Neuron (in vitro differentiated cells): ENCODE measurements at regions not wholly inside any gene's neighbourhood (a gene's known extent, or its start where the extent isn't known, plus 50 kb on each side); places are given as distances from the start of the nearest gene placed in this dataset.
"Not testable (repeated sequence)": the region's sequence is repeated elsewhere in the genome, so short reads cannot be mapped to it uniquely, and the experiment has no call there.

Experiments used
- H2AFZ ChIP-seq: one replicate; pipeline ENCODE4 v1.6.1; 2013; ENCODE audit warnings: low read depth, mild to moderate bottlenecking, inconsistent platforms, low read length, moderate library complexity
- H3K27me3 ChIP-seq: one replicate; pipeline ENCODE4 v1.6.1; 2013; ENCODE audit warnings: low read length; ENCODE audit not compliant: insufficient read depth
- H3K36me3 ChIP-seq: one replicate; pipeline ENCODE4 v1.6.1; 2013; ENCODE audit warnings: low read length; ENCODE audit not compliant: insufficient read depth
- H3K4me1 ChIP-seq: one replicate; pipeline ENCODE4 v1.6.1; 2013; ENCODE audit warnings: low read length; ENCODE audit not compliant: insufficient read depth
- H3K4me3 ChIP-seq: 2 replicates; pipeline ENCODE4 v1.5.1; 2013; ENCODE audit warnings: mild to moderate bottlenecking, low read length, moderate library complexity
- H3K9me3 ChIP-seq: one replicate; pipeline ENCODE4 v1.6.1; 2013; ENCODE audit warnings: low read length

- no peak overlapping the region for H3K4me3 ChIP-seq
- no peak overlapping the region for H2AFZ ChIP-seq
- H3K4me1 ChIP-seq: no peaks in the 10 kb centered on the region
- no peaks in the 10 kb centered on the region for H3K36me3 ChIP-seq
- no peaks in the 10 kb centered on the region for H3K27me3 ChIP-seq
- no peaks in the 10 kb centered on the region for H3K9me3 ChIP-seq
Measured at GRCh38 chr5:86671536-86671935, 53.8 kb downstream of the COX7C start.

GRCh38 chr5:86674069-86674468 is 56.3 kb downstream of the COX7C start:
- no peaks in the 10 kb centered on the region for H3K4me1 ChIP-seq
- no peaks in the 10 kb centered on the region for H3K27me3 ChIP-seq
- no peak overlapping the region for H2AFZ ChIP-seq
- H3K4me3 ChIP-seq: no peak overlapping the region
- no peaks in the 10 kb centered on the region for H3K36me3 ChIP-seq
- no peaks in the 10 kb centered on the region for H3K9me3 ChIP-seq

GRCh38 chr5:86675311-86675710 is 57.6 kb downstream of the COX7C start:
- no peaks in the 10 kb centered on the region for H3K36me3 ChIP-seq
- H3K9me3 ChIP-seq: no peaks in the 10 kb centered on the region
- no peaks in the 10 kb centered on the region for H3K4me1 ChIP-seq
- H3K4me3 ChIP-seq: no peak overlapping the region
- no peak overlapping the region for H2AFZ ChIP-seq
- no peaks in the 10 kb centered on the region for H3K27me3 ChIP-seq

- H3K36me3 ChIP-seq: no peaks in the 10 kb centered on the region
- no peak overlapping the region for H3K4me3 ChIP-seq
- H3K9me3 ChIP-seq: no peaks in the 10 kb centered on the region
- H2AFZ ChIP-seq: no peak overlapping the region
- no peaks in the 10 kb centered on the region for H3K4me1 ChIP-seq
- H3K27me3 ChIP-seq: no peaks in the 10 kb centered on the region
Measured at GRCh38 chr5:86679529-86679928, 61.8 kb downstream of the COX7C start.

- Histone ChIP-seq H2AFZ (no peak overlapping the region), H3K9me3 (no peaks in the 10 kb centered on the region), H3K27me3 (no peaks in the 10 kb centered on the region), H3K36me3 (no peaks in the 10 kb centered on the region), H3K4me3 (no peak overlapping the region), H3K4me1 (no peaks in the 10 kb centered on the region)
Measured at GRCh38 chr5:86679949-86680348, 62.2 kb downstream of the COX7C start.

GRCh38 chr5:86684222-86684621 is 66.5 kb downstream of the COX7C start:
- Histone ChIP-seq H2AFZ (no peak overlapping the region), H3K36me3 (no peaks in the 10 kb centered on the region), H3K4me1 (no peaks in the 10 kb centered on the region), H3K27me3 (no peaks in the 10 kb centered on the region), H3K4me3 (no peak overlapping the region), H3K9me3 (no peaks in the 10 kb centered on the region)

- H2AFZ ChIP-seq: no peak overlapping the region
- no peaks in the 10 kb centered on the region for H3K27me3 ChIP-seq
- no peaks in the 10 kb centered on the region for H3K36me3 ChIP-seq
- H3K4me1 ChIP-seq: no peaks in the 10 kb centered on the region
- no peaks in the 10 kb centered on the region for H3K9me3 ChIP-seq
- no peak overlapping the region for H3K4me3 ChIP-seq
Measured at GRCh38 chr5:86686046-86686445, 68.3 kb downstream of the COX7C start.

GRCh38 chr5:86688406-86688805 is 70.7 kb downstream of the COX7C start:
- H3K4me1 ChIP-seq: no peaks in the 10 kb centered on the region
- no peaks in the 10 kb centered on the region for H3K27me3 ChIP-seq
- H3K36me3 ChIP-seq: no peaks in the 10 kb centered on the region
- no peaks in the 10 kb centered on the region for H3K9me3 ChIP-seq
- no peak overlapping the region for H3K4me3 ChIP-seq
- H2AFZ ChIP-seq: no peak overlapping the region

GRCh38 chr5:86689103-86689729 is 71.5 kb downstream of the COX7C start:
- no peaks in the 10 kb centered on the region for H3K36me3 ChIP-seq
- no peak overlapping the region for H3K4me3 ChIP-seq
- no peak overlapping the region for H2AFZ ChIP-seq
- H3K4me1 ChIP-seq: no peaks in the 10 kb centered on the region
- H3K9me3 ChIP-seq: no peaks in the 10 kb centered on the region
- no peaks in the 10 kb centered on the region for H3K27me3 ChIP-seq

- Histone ChIP-seq H3K4me3 (no peak overlapping the region), H3K4me1 (no peaks in the 10 kb centered on the region)
Measured at GRCh38 chr5:86709157-86709881, 91.6 kb downstream of the COX7C start.

GRCh38 chr5:86716121-86716520 is 98.4 kb downstream of the COX7C start:
- Histone ChIP-seq H3K4me3 (no peak overlapping the region), H3K27me3 (no peaks in the 10 kb centered on the region), H3K36me3 (no peaks in the 10 kb centered on the region), H3K9me3 (no peaks in the 10 kb centered on the region), H2AFZ (no peak overlapping the region), H3K4me1 (no peaks in the 10 kb centered on the region)

More at GRCh38 chr5:86709157-86709881, 91.6 kb downstream of the COX7C start:
- H3K36me3 ChIP-seq: no peaks in the 10 kb centered on the region
- no peaks in the 10 kb centered on the region for H3K9me3 ChIP-seq
- H2AFZ ChIP-seq: no peak overlapping the region
- no peaks in the 10 kb centered on the region for H3K27me3 ChIP-seq

- H2AFZ ChIP-seq: not testable (repeated sequence)
Measured at GRCh38 chr5:86731319-86732117, 113.8 kb downstream of the COX7C start.

GRCh38 chr5:86735370-86735769 is 117.6 kb downstream of the COX7C start:
- no peak overlapping the region for H2AFZ ChIP-seq

More at GRCh38 chr5:86731319-86732117, 113.8 kb downstream of the COX7C start:
- H3K27me3 ChIP-seq, H3K4me1 ChIP-seq, H3K4me3 ChIP-seq, H3K9me3 ChIP-seq, H3K36me3 ChIP-seq: not testable (repeated sequence)

More at GRCh38 chr5:86735370-86735769, 117.6 kb downstream of the COX7C start:
- Histone ChIP-seq H3K4me1 (no peaks in the 10 kb centered on the region), H3K36me3 (no peaks in the 10 kb centered on the region), H3K9me3 (no peaks in the 10 kb centered on the region), H3K27me3 (no peaks in the 10 kb centered on the region), H3K4me3 (no peak overlapping the region)
